Glomerular endothelial cell (primary cell): ENCODE measurements at regions not wholly inside any gene's neighbourhood (a gene's known extent, or its start where the extent isn't known, plus 50 kb on each side); places are given as distances from the start of the nearest gene placed in this dataset.

Source experiments
- DNase-seq: peaks from one replicate; pipeline ENCODE4 v3.0.0-alpha.2; 2011; ENCODE audit warnings: low read depth, low spot score; ENCODE audit errors: extremely low read depth

GRCh38 chr15:70158309-70159000 is 60.7 kb upstream of the TLE3 start:
- no peak for DNase-seq

GRCh38 chr15:70156671-70157271 is 59.1 kb upstream of the TLE3 start:
- no peak for DNase-seq

DNA sequence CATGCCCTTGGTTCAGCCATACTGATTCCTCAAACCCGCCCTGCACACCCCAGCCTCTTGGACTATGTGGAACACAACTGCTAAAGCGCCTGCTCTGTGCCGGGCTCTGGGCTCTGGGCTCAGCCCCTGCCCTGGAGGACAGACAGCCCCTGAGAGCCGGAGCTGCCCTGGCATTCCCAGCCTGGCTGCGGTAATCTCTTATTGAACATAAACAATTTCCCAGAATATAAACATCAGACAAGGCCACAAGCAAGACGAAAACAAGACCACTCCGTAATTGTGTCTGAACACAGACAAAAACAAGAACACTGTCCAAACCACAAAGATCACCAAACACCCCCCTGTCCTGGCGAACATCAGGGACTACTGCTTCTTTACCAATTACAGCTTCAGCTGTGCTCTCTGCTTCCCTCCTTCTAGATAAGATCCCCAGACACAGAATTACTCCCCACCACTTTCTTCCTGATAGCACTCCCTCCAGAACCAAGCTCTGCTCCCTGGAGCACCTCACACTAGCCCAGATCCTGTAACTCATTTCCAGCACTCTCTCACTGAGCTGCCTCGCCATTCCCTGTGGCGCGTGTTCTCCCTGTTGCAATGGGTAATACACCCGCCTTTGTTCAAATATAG is 57.1 kb upstream of the TLE3 start:
- no peak for DNase-seq

GRCh38 chr15:70153921-70154717 is 56.4 kb upstream of the TLE3 start:
- DNase-seq, result no peak

DNA sequence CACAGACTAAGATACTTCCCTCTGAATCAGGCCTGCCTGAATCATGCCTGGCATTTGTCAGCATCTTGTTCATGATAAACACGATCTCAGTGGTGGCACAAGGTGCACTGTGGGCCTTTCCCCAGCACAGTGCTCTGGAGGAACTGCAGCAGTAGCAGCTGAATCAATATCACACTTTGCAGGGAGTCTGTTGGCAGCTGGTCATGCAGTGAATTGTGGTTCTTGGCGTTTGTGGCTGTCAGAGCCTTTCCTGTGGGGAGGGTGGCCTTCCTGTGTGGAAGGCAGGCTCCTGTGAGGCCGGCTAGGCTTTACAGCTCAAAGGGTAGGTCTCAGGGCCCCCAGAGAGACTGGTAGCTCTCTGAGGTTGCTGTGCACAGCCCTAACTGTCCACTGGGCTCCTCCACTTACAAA is 54.4 kb upstream of the TLE3 start:
- DNase-seq, result no peak

- DNase-seq, result no peak
Observed at GRCh38 chr15:70151462-70151861, 53.7 kb upstream of the TLE3 start.

DNA sequence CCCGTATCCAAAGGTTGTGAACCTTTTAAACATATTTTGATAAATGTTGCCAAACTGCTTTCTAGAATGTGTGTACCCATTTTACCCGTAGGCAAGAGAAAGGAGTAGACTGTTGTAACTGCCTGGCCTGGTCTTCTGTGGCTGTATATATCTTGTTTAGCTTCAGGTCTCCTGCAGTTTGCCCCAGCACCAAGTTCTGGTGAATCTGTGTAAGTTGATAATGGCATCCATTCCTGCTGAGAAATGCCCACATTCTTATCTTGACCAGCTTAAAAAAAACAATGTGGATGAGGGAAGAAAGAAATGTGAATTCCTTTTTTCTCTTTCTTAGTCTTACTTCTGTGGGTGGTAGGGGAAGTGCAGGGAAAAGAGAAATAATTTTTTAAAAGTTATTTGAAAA is 53.3 kb upstream of the TLE3 start:
- no peak for DNase-seq

GRCh38 chr15:70150405-70150747 is 52.7 kb upstream of the TLE3 start:
- no peak for DNase-seq

GRCh38 chr15:70149667-70150404 is 52.1 kb upstream of the TLE3 start:
- no peak for DNase-seq

GRCh38 chr15:70147778-70148177 is 50.1 kb upstream of the TLE3 start:
- DNase-seq, result no peak
